Left hindlimb (tissue), 1 donor: ENCODE measurements at regions not wholly inside any gene's neighbourhood (a gene's known extent, or its start where the extent isn't known, plus 50 kb on each side); places are given as distances from the start of the nearest gene placed in this dataset.

Experiments used
- DNase-seq: peaks from one replicate; pipeline ENCODE4 v3.0.0-alpha.2; 2018

DNA sequence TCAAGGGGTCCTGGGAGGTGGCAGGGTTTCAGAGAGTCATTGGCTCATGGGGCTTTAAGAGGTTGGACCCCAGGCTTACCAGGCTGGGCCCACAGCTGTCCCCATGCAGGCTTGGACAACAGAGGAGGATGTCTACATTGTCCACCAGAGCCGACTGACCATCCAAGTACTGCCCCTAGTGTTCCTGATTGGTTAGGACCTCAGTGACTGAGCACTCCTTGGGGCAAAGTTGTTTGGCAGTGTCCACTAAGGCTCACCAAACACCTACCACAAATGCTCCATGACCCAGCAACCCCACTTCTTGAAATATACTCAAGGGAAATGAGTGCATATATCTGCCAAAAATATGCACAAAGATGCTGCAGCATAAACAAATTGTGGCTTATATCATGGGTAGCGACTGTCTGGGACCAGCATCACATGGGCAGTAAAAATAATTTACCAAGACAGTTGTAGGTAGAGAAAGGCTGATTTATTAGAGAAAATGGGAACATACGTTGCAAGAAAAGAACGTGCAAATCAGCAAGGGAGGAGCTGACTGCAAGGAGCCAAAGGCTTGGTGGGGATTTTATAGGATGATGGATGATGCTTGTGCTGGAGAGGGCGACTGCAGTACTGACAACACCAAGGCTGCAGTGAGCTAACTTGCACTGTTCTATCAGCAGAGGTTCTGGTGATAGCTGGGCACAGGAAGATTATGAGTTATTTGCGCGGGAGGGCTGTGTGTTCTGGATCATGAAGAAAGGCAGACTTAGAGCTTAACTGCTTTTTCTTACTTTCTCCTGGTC is 265.2 kb downstream of the GADD45G start:
- peak; percentile 17 for DNase-seq

DNA sequence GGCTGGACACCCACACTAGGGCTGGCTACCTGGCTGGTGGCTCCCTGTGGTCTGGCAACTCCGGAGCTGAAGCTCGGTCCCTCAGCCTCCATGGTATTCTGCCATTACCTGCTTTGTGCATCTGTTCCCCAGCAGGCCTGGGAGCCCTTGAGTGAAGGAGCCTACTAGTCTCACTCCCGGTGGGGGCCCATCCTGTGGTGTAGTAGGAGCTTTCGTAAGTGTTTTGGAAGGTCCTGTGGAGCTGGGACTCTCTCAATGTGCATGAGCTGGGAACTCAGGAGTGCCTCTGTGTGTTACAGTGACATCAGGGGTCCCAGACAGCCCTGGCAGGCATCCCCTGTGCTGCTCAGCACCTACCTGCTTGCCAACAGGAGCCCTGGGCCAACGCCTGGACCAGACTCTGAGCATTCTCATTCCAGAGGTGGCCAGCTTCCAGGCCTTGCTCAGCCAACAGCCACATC is 267.1 kb downstream of the GADD45G start:
- peak; percentile 29 for DNase-seq

- DNase-seq, result no peak
Measured at GRCh38 chr9:89872426-89872912, 267.7 kb downstream of the GADD45G start.

- DNase-seq, result peak; percentile 37
Measured at GRCh38 chr9:89872913-89873707, 268.3 kb downstream of the GADD45G start.

DNA sequence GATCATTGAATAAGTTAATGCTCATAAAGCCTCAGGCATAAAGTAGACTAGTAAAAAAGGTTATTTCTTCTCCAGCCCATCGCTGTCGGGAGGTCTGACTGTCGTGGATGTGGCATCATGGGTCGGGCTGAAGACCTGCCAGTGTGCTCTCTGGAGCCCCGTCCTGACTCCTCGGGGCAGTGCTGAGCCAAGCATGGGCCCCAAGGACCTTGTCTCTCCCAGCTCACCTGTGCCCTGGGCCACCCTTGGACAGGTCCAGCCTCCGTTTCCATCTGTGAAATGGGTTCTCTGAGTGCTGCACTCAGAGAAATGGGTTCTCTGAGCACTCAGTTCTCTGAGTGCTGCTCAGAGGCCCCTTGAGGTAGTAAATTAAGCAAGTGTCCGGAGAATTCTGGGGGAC is 269.0 kb downstream of the GADD45G start:
- peak; percentile 10 for DNase-seq

DNA sequence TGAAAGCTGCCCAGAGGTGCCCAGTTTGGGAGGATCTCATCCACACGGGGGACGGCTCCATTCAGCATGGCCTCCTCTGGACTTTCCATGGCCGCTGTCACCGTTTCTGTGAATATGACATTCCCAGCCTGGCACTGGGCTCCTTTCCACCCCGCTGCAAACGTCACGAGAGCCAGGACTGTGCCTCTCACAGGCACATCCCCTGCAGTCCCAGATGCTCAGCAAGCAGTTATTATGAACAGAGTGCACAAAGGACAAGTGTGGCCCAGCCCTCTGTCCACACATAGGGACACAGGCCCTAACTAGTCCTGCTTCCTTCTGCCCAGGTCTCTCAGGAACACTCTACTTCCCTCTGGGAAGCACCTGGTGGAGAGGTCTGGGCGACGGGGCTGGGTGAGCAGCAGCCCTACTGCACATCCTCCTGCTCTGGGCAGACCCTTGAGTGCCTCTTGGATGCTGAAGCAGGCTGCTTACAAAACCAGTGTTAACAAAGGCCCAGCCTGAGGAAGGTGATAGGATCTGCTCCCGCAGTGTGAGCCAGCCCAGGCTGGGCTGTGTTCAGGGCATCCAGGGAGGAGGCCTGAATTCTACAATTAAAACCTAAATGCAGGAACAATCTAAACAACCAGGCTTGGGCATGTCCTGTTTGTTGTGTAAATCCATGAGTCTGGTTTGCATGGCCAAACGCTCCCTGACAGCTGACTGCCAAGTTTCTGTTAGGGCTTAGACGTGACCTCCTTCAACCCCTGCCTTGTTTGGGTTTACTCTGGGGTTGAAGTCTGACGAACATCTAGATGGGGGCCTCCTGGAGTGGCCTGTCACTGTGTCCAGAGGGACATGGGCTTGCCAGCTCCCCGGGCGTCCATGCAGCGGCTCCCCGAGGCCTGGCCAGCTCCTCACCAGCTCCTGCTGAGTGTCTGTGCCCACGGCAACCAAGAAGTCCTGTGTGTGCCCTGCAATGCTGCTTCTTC is 269.8 kb downstream of the GADD45G start:
- DNase-seq, result peak; percentile 23

GRCh38 chr9:89877051-89878002 is 272.5 kb downstream of the GADD45G start:
- DNase-seq, result no peak

DNA sequence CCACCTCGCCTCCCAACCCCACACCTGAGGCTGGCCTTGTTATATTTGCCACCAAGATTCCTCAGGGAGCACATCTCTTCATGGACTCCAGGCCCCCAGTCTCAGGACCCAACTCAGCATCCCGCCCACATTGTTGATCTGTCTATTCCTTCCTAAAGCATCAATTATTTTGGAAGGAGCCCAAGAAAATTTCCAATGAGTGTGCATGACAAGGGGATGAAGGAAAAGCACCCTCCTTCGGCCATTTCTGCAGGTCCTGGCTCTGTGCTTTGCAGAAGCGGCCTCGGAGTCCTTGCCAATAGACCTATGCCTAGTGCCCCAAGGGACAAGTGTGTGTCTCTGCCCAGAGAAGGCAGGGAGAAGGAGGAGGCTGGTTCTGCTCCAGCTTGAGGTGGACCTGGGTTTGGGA is 273.2 kb downstream of the GADD45G start:
- no peak for DNase-seq

DNA sequence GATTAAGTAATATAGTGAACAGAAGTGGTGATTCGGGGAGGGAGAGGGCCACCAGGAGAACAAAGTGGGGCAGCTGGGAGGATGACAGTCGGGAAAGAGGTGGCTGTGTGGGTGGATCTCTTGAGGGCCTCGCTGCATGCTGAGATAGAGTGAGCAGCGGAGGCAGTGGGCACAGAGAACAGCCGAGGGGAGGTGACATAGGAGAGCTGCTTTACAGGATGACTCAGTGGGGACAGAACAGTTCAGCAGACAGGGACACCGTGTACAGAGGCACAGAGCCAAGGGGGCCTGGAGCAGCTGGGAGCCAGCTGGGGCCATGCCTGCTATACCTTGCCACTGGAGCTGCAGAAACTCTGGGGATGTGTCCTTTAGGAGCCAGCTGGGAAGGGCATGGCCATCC is 273.9 kb downstream of the GADD45G start:
- DNase-seq, result no peak

DNA sequence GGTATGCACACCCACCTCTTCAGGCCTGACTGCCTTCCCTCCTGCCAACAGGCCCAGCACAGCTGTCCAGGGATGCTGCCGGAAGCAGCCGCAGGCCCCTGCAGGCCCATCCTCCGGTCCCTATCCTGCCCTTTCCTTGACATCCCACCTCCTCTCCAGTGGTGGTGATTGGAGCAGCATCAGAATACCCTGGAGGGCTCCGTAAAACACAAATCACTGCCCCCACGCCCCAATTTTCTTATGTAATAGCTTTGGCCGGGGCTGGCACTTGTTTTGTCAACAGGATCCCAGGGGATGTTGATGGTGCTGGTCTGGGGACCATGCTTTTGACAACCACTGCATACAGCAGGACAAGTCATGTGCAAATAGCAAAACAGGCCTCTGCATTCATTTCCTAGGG is 274.5 kb downstream of the GADD45G start:
- no peak for DNase-seq

GRCh38 chr9:89879701-89880100 is 274.9 kb downstream of the GADD45G start:
- peak; percentile 73 for DNase-seq

DNA sequence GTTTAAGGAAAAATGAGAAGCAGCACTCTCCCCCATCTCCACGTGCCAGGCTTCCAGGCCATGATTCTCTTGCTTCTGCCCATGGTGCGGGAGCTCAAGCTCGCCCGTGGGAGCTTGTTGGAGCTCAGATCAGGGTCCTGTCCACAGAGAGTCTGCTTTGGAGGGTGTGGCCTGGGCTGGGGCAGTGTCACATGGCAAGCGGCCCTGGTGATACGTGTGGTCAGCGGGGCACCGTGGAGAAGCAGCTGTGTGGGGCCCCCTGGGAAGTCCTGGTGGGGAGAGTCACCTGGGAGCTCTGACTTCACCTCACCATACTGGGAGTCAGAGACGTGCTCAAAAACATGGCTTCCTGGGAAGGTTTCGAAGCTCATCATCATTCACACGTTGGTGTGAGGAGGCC is 275.3 kb downstream of the GADD45G start:
- DNase-seq, result no peak

DNA sequence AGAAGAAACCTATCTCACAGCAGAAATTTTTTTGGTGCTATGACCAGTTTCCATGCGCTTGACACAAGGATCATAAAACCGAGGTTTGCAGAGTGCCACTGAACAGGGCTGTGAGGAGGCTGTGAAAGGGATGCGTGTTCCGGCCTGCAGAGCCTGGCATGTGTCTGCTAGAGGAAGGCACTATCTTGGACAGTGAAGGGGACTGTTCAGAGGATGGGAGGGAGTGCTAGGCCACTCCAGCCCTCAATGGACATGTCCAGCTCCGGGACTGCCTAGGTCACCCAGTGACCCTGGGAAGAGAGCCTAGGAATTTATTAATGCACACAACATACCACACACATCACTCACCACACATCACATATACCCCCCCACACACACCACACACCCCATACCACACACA is 275.9 kb downstream of the GADD45G start:
- DNase-seq, result no peak

DNA sequence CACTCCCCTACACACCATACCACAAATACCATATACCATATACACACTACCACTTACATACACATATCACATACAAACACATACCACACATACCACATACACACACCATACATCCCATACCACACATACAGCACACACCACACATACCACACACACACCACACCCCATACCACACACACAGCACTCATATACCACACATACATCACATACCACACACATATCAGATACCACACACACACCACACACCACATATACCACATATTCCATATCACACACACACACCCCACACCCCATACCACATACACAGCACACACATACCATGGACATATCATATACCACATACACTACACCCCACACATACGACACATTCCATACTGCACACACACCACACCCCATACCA is 276.6 kb downstream of the GADD45G start:
- no peak for DNase-seq

DNA sequence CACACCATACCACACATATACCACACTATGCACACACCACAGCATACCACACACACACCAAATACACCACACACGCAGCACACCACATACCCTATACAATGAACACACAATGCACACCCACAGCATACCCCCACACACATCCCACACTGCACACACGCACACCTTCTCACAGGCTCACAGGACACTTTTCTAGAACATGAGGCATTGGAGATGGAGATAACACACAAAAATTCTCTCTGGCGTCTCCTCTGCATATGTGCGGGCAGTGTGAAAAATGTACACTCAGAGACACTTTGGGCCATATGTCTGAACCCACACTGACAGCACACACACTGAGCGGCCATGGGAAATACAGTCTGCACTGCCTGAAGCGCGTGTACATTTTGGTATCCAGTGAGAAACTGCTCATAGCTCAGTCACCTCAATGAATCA is 278.1 kb downstream of the GADD45G start:
- DNase-seq, result no peak

DNA sequence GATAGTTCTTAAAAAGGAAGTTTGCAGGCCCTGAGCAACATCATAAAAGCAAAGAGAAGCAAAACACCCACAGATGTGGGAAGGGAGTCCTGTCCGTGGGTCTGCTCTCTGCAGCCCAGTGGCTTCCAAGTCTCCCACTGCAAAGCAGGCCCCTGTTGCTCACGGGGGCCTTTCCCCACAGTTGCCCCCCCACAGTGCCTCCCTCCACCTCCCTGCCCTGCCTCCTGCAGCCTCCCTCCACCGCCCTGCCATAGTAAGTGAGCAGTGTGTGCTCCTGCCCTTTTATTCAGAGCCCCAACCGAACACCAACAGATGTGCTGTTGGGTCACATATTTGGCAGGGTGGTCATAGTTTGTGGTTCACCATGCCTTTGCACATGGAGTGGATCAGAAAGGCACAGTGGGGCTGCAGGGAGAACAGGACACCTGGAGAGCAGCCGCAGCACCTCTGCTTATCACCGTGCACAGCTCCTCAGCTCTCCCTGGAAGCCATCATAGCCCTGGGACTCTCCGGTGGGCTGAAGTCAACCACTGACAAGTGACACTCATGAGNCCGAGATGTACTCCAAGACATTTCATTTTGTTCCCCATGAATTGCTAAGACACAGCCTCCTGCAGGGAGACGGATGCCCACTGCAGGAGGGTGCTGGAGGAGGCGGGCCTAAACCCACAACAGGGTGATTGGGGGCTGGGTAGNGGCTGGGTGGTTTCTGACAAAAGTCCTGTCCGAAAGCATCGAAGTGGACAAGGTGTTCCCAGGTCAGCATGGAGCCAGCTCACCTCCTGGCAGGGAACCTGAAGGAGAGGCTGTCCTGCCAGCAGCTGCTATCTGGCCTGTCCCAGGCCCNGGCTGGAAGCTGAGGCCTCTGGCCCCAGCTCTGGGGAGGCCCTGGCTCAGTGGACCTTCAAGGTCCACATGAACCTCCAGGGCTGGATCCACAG is 278.9 kb downstream of the GADD45G start:
- DNase-seq, result peak; percentile 26

DNA sequence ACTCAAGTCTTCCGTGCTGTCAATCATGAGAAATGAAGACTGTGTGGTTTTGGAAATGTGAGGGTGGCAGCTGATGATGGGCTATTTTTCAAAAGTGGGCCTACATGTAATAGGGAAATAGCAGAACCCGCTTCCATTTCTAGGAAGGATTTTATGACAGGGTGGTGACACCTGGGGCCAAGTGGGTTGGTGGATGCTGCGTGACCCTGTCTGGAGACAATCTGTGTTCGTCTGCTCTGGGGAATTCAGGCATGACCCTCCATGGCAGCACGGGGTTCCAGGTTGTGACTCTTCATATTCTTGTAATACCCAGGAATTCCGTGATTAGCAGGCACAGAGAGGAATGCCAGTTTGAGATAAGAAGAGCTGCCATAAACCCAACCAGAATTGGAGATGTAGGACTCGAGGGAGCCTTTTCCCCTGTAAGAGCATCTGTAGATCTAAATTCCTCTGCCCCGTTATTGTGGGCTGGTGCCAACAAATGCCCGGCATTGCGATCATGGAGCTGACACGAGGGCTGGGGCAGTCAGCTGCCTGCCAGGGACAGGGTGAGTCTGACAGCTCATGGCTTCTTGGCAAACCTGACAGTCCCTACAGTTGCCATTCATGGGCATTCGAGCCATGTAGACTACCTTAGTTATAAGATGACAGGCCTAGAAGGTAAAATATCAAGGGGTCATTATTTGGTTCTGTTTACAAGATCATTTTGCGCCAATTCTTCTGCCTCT is 279.7 kb downstream of the GADD45G start:
- DNase-seq, result no peak

- DNase-seq, result no peak
Measured at GRCh38 chr9:89885156-89885555, 280.3 kb downstream of the GADD45G start.

- DNase-seq, result no peak
Measured at GRCh38 chr9:89886281-89886700, 281.5 kb downstream of the GADD45G start.

- DNase-seq, result no peak
Measured at GRCh38 chr9:89887286-89887685, 282.5 kb downstream of the GADD45G start.
